SK-N-SH (cell line): ENCODE measurements at regions not wholly inside any gene's neighbourhood (a gene's known extent, or its start where the extent isn't known, plus 50 kb on each side); places are given as distances from the start of the nearest gene placed in this dataset.

Experiments used
- RXRA ChIP-seq: IDR thresholded peaks from 2 replicates; pipeline ENCODE4 v1.4.0; 2012; ENCODE audit warnings: low read depth, mild to moderate bottlenecking, borderline replicate concordance
- TF ChIP-seq, protein P1 (sequence below): fragments of 200-600 bp; sonication (generic); IDR thresholded peaks from 2 replicates; pipeline ENCODE4 v1.6.1; 2017; ENCODE audit warnings: antibody characterized with exemption, mild to moderate bottlenecking, moderate library complexity
- TF ChIP-seq, protein P2 (sequence below): fragments of 150-350 bp; IDR thresholded peaks from 2 replicates; pipeline ENCODE4 v1.6.1; 2017; ENCODE audit warnings: antibody characterized with exemption, low read length, low read depth, borderline replicate concordance

DNA sequence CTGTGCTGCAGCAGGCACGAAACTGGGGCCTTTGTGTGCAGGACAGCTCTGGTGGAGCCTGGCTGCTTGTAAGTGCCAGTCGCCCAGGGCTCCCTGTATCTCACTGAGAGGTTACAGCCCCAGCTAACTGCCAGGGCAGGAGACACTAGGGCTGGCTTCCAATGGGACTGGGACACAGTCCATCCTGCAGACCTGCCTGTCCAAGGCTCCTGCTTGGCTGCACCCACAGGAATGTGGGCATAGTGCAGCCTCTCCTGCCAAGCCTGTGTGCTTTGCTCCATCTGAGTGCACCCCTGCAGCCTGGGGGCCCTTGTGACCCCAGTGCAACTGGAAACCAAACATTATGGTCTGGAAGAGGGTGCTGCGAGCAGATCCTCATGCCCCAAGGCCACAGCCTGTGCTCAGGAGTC, 144.0 kb downstream of the ADAM29 start:
- TF ChIP-seq, protein P1, sequence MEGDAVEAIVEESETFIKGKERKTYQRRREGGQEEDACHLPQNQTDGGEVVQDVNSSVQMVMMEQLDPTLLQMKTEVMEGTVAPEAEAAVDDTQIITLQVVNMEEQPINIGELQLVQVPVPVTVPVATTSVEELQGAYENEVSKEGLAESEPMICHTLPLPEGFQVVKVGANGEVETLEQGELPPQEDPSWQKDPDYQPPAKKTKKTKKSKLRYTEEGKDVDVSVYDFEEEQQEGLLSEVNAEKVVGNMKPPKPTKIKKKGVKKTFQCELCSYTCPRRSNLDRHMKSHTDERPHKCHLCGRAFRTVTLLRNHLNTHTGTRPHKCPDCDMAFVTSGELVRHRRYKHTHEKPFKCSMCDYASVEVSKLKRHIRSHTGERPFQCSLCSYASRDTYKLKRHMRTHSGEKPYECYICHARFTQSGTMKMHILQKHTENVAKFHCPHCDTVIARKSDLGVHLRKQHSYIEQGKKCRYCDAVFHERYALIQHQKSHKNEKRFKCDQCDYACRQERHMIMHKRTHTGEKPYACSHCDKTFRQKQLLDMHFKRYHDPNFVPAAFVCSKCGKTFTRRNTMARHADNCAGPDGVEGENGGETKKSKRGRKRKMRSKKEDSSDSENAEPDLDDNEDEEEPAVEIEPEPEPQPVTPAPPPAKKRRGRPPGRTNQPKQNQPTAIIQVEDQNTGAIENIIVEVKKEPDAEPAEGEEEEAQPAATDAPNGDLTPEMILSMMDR: no peak
- TF ChIP-seq RXRA: no peak
- TF ChIP-seq, protein P2, sequence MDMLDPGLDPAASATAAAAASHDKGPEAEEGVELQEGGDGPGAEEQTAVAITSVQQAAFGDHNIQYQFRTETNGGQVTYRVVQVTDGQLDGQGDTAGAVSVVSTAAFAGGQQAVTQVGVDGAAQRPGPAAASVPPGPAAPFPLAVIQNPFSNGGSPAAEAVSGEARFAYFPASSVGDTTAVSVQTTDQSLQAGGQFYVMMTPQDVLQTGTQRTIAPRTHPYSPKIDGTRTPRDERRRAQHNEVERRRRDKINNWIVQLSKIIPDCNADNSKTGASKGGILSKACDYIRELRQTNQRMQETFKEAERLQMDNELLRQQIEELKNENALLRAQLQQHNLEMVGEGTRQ: no peak
